Activated CD8-positive, alpha-beta memory T cell treated with anti-CD3 and anti-CD28 coated beads for 4 hours (primary cell): ENCODE measurements at regions not wholly inside any gene's neighbourhood (a gene's known extent, or its start where the extent isn't known, plus 50 kb on each side); places are given as distances from the start of the nearest gene placed in this dataset.

Experiments used
- DNase-seq, 2 donors: peaks; one replicate each; pipeline ENCODE4 v3.0.0-alpha.2; 2020; ENCODE audit warnings: low read depth in 2 of 2

DNA sequence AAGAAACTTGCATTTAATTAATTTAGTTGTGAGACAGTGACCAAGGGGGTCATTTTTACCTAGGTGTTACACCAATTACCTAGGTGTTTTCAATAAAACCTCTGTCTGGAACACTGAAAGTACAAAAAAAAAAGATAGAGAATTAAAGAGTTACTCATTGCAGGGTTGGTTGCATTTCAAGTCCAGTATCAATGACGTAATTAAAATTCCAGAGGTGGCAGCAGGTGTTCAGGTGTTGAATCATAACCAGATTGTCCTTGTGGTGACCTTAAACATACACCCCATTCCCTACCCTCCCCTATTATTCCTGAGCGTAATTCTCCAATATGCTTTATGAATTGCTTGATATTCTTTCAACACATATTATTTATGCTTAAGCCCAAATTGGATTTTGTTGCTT is 352.0 kb upstream of the SLC8A1 start:
- no peak for DNase-seq

DNA sequence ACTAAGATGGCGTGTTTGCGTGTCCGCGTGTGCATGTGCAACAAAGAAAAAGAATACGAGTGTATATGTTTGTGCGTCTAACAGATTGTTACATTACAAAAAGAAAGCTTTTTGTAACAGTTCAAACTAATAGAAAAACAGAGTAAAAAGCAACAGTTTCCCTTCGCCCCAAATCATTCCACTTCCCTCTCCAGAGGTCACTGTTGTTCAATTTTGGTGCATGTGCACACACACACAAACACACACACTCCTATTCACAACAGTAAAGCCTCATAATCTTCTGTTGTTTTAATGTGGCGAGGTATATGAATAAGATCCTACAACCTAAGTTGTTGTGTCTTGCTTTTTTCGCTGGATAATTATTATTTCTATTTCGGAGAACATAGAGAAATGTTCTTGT is 357.3 kb upstream of the SLC8A1 start:
- no peak for DNase-seq

DNA sequence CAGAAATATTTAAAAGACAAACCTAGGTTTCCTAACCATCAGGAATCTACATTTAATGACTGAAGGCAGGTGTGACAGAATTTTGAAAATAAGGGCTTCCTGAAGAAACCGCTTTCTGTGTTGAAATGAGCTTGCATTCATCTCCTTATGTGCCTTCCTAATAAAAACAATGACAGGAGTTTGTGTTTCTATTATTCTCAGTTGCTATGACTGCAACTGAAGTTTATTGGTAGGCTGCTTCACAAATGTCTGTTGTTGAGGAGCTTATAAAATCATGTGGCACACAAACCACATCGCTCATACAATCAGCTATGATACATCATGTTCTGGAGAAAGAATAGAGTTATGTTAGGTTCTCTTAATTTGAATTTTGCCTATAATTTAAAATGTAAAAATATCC is 362.7 kb upstream of the SLC8A1 start:
- DNase-seq, result no peak

DNA sequence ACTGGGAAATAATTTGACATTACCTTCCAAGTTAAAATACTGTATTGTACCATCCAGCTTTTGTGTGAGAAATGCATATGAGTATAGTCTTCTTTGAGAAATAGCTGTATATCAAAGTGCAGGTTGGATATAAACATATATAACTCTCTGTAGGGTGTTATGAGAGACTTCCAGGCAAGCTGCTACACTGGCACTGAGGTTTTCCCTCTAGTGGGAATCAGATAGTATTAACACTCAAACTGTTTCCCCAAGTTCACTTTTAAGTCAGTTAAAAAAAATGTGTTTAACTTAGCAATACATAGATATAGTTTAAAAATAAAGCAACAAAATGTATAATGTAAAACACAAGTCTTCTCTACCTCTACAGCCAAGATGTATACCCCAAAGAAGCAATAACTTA is 368.4 kb upstream of the SLC8A1 start:
- no peak for DNase-seq

DNA sequence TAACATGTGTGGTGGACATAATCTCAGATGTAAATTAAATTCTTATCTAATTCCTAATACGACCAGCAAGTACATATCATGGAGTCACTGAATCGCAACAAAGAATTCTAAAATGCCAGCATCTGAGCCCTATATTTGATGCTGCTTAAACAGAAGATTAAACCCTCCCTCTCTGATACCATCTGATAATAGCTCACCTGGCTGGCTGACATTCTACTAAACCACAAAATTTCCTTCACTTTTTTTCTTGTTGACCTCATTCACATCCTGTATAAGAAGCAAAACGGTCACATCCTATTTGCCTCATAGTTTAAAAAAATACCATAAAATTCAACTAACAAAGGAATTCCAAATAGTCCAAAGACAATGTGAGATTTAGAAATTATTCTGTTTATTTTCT is 371.6 kb upstream of the SLC8A1 start:
- DNase-seq, result no peak

DNA sequence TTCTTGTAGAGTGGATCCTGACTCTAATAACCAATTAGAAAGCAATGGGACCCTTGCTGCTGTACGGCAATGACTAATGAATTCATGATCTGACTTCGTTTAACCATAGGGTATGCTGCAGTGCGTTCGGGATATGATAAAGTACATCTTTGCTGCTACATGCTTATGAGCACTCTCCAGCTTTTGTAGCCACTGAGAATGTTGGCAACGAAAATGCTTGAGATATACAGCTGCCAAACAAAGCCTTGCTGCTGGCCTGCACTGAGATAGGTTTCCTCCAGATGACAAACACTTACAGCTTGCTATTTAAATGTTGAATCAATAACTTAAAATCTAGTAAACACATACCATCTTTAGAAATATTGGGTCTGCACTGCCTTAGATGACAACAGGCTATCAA is 372.4 kb upstream of the SLC8A1 start:
- no peak for DNase-seq

DNA sequence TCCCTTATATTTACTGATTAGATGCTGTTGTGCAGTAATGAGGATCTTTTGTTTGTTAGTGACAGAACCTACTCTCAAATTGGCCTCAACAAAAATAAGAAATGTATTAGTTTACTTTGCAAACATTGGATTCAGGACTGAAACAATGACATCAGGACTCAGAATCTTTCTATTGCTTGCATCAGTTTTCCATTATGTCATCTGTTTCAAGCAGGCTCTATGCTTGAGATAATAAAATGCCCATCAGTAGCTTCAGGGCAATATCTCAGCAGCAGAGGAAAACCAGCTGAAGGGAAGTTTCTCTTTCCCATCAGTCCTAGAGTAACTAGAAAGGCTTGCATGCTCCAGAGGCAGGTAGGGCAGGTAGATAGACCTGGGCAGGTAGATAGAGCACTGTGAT is 375.5 kb upstream of the SLC8A1 start:
- DNase-seq, result no peak

DNA sequence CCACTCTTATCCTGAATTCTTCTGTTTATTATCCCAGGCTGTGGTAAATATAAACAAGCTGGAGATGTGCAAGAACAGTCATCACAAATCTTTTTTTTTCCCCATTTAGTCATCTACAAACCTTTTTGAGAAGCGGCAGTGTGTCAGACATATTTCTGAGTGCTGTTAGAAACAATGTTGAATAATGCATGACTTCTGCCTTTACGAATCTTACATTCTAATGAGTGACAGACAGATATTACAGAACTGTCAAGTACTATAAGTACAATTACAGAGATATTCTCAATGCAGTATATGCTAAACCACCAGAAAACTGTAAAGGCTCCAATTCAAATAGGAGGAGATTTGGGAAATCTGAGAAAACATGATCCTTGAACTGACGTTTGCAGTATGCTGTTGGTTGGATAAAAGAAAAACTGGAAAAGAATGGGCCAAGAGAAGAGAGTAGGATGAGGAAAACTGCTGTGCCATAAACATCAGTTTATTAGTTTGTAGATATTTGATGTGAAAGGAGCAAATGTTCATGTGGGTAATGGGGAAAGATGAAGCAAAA is 379.5 kb upstream of the SLC8A1 start:
- no peak for DNase-seq

DNA sequence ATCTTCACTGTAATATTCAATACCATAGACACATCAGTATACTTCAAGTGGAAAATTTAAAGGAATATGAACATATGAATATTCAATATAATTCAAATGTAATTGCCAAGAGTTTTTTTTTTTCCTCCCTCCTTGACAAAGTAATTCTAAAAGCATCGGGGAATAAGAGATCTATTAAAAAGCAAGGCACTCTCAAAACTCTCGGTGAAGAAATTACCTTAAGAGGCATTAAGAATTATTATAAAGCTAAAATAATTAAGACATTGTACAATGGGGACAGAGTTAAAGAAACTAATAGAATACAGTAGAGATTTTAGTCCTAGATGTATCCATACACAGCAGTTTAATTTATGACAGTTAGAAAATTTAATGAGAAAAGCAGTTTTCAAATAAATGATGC is 390.0 kb upstream of the SLC8A1 start:
- no peak for DNase-seq

DNA sequence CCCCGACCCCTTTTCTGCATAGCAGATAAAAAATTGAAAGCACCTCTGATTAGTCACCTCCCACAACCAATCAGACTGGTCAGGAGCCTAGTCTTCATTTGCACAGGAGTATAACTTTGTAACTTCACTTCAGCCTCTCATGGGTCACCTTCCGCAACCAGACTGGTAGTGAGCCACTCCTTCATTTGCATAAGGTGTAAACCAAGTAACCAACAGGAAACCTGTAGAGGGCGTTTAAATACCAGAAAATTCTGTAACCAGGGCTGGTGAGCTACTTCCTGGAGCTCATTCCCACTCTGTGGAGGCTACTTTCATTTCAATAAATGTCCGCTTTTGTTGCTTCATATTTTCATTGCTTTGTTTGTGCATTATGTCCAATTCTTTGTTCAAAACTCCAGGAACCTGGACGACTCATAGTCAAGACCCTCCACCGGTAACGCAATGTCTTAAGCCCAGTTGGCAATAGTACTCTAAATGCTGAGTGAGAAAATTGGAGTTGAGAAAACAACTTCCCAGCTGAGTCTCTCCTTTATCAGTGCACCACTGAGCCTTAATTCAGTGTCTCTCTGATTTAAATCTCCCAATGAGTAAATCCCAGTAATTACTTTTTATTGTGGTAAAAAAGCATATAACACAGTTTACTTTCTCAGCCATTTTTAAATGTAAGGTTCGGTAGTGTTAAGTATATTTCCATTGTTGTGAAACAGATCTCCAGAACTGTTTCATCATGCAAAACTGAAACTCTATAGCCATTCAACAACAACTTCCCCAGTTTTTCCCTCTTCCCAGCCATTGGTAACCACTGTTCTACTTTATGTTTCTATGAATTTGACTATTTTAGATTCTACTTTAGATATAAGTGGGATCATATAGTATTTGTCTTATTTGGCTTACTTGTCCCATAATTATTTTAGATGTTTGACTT is 392.7 kb upstream of the SLC8A1 start:
- no peak for DNase-seq

DNA sequence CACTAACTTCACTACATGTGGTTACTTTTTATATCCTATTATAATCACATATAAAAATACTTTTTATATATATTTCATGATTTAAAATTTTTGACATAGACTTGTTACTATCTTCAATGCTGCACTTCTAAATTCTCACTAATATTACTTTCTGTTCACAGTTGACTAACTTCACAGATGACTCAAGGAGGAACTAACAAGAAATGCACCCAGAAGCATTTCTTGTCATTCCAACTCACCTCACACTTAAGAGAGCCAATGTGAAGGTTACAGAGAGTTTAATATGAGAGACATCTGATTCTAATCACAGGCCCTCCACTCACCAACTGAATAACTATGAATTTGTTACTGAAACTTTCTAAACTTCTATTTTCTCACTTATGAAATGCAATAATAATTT is 399.8 kb upstream of the SLC8A1 start:
- no peak for DNase-seq

DNA sequence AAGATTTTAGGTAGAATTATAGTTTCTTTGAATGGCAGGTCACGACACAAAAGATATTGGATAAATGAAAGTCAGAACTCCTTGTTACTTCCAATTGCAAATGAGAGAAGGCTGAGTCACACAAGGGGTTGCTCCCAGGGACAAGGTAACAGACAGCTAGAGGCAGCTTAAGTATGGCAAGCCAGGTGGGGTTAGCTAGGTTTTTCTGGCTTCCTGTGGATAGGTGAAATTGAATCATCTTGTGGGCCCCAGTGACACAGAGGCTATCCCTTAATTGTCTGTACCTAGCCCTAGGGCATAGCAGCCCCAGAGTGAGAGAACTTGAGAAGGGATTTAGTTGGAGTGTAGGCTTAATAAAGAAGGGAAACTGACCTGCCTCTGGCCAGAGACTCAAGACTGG is 407.7 kb upstream of the SLC8A1 start:
- no peak for DNase-seq

DNA sequence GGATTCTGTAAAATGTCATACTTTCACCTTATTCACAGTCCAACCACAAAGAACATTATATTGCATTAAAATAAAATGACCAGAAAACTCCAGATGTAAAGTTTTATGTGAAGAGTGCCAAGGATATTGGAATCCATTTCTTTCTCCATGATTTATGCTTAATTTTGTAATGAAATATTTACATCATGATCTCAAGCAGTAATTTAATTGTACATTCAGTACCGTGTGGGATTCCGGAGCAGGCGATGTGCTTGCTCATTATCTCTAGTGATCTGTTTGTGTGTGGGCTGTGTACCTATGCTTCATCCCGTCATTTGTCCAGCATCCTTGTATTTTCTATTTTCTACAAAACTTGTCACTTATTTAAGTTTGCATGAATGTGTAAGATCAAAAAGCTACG is 415.9 kb upstream of the SLC8A1 start:
- no peak for DNase-seq

DNA sequence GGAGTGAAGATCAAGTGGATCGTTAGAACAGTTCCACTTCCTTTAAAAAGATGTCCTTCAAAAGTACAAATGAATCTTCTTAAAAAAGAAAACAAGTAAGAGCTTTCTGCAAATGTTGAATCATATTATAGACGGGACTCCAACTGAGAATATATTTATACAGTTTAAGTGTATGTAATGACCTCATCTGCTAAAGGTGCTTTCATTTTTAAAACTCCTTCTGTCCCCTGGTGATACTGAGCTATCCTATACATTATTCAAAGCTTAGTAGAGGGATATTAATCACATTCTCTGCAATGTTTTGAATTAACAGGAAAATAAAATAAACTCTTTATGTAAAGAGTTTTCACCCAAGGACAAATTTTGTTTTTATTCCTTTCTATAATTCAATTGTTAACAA is 420.7 kb upstream of the SLC8A1 start:
- DNase-seq, result no peak

DNA sequence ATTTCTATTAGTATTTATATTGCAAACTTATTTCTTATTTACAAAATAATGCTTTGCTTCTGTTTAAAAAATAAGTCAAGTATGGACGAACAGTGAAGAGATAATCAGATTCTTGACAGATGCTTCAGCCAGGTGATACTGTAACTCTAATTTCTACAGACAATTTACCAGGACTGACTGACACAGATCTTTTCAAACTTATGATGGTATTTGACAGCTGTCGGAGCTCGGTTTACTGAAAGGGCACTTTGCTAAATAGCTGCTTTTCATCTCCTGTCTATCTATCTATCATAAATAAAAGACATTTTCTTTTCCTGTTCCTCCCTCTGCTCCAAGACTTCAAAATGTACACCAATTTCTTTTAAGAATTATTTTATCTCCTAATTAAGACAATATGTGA is 422.5 kb upstream of the SLC8A1 start:
- no peak for DNase-seq

DNA sequence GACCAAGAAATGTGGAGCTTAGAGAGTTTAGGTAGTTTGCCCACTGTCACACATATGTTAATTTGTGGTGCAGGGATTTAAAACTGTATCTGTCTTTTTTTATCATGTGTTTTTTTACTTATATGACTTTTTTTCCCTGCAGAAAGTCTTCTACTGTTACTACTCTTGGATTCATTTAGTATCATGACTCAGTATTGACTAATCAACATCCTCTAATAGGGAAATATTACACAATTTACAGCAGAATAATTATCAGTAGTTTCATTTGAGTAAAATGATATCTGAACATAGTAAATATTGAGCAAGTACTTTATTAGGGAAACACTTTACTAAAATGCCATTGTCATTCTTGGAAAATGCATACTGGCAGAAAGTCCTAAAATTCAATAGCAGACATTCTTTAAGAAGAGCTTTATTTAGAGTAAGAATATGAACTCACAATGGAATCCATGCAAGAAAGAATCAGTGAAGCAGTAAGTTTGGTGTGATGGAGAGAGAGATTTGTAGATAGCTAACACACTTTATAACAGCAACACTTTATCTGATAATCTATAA is 425.9 kb upstream of the SLC8A1 start:
- no peak for DNase-seq

DNA sequence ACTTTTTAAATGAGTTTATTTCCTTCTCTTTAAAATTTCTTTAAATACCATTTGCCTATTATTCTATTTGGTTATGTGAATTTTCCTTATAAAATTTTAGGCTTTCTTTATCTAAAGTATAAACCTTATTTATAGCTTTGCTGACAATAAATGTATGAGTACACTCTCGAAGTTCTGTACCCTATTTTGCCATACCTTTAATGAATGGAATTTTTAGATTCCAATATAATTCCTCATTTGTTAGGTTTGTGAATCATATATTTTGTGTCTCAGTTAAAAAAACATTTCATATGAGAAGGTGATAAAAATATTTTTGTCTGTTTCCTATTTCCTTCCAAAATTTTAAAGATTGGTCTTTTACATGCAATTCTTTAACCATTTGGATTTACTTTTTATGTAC is 427.4 kb upstream of the SLC8A1 start:
- DNase-seq, result no peak

DNA sequence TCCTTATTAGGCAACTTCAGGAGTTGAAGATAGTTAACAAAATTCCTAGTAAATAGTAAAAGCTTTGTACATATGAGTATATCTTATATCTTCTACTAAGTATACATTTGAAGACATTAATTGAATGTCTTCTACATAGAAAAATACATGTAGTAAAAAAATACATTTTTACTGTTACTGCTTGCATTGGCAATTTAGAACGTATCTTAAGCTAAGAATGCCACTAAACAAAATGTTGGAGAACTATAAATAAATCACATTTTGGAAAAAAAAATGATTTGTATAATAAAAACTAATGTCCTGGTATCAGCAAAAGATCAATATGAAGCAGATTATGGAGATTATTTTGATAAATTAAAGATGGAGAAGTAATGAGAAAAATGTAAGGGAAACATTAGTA is 434.2 kb upstream of the SLC8A1 start:
- DNase-seq, result no peak

DNA sequence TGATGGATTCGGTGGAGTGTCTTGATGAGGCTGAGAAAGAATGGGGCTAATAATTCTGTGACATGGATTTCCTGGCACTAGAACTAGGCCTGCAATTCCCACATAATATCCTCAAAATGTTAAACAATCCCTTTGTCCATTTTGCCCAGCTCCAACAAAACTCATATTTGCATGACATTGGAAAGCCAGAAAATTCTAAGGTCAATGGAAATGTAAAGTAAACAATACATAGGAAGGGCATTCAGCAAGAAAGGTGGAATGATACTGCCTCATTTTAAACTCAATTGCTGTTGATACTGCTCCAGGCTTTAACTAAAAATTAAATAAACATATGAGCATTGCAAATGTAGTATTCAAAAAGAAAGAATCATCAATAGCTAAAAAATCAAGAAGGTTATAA is 434.8 kb upstream of the SLC8A1 start:
- DNase-seq, result no peak

DNA sequence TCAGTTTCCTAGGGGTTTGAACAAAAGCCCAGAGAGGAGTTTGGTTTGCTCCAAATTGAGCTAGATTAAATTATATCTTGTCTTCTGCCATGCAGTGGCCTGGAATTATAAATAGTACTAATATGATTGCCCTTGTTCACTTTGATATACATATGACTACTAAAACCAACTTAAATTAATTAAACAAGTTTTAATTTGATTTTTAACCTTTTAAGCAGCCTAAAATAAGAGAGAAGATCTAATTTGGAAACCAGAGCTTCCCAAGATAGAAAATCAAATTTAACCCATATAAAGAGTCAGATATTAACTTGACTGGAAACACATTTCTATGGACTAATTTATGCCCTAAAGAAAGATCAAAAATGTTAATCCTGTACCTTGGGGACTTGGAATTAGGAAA is 444.5 kb upstream of the SLC8A1 start:
- DNase-seq, result no peak

DNA sequence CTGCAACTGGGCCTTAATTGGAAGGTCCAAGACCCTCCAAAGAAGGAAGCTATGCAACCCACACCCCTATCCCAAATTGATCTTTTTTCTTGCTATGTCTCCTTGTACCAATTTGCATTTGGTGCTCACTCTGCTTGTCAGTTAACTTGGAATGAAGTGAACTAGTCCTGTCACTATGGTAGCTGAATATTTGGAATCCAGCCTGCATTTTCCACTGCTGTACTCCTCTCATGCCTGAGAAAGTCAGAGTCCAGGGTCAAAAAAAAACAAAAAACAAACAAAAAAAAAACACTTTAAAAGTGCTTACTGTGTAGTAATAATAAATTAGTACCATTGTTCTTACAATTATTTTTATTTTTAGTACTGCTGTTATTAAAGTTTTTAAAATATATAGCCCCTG is 462.8 kb upstream of the SLC8A1 start:
- DNase-seq, result no peak

DNA sequence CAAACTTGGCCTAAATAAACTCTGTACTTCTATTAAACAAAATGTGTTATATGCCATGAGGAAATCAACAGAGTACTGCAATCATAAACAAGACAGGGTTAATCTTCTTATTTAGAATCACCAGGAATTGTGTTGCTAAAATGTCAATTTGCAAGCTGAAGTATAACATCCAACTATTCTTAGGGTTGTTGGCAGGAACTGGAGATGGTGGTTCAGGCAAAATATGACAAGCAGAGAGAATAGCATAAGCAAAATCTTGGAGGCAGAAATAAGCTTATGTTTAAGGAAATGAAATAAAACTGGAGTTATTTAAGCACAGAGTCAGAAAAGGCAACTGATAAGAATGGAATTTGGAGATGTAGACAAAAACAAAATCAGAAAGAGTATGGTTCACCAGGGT is 463.8 kb upstream of the SLC8A1 start:
- DNase-seq, result no peak

DNA sequence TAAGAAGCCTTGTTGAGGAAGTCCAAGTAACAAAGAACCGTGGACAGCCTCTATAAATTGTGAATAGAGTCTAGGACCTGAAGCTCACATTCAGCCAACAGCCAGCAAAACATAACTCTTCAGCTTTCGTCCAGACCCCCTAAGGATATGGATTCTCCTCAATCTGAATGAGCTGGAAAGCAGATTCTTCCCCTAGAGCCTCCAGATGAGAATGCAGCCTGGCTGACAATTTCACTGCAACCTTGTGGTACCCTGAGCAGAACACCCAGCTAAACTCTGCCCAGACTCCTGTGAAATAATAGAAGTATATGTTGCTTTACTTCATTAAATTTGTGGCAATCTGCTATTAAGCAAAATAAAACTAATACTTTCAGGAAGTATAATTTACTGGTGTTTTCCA is 483.5 kb upstream of the SLC8A1 start:
- DNase-seq, result no peak
